Heart left ventricle (tissue), 16 donors: ENCODE measurements at regions not wholly inside any gene's neighbourhood (a gene's known extent, or its start where the extent isn't known, plus 50 kb on each side); places are given as distances from the start of the nearest gene placed in this dataset.
A peak's percentile ranks its signal among the peaks of the same experiment; 100 is the strongest.

ENCODE experiments used
- ATAC-seq, 4 donors: fragments of 200-7000 bp; cut with Tn5 transposase; one replicate each; pipeline ENCODE4 v1.9.1; 2020 to 2022; ENCODE audit warnings: moderate library complexity in 4 of 4, mild to moderate bottlenecking in 3 of 4, moderate number of reproducible peaks in 1 of 4
- DNase-seq, 5 donors: peaks; one replicate each; pipeline ENCODE4 v3.0.0-alpha.2; 2020
- H3K27ac ChIP-seq, 12 donors: fragments of 200-600 bp; sonication (generic) in 4 of 12; one replicate each; pipeline versions ENCODE4 v1.5.0 to v1.8.0; 2016 to 2022; ENCODE audit warnings: mild to moderate bottlenecking in 2 of 12
- H3K27me3 ChIP-seq, 9 donors: fragments of 200-600 bp; sonication (generic) in 2 of 9; one replicate each; pipeline versions ENCODE4 v1.5.1 to v1.8.0; 2016 to 2022; ENCODE audit warnings: mild to moderate bottlenecking in 3 of 9
- H3K36me3 ChIP-seq, 9 donors: fragments of 200-600 bp; sonication (generic) in 2 of 9; one replicate each; pipeline versions ENCODE4 v1.5.0 to v1.8.0; 2018 to 2022; ENCODE audit warnings: mild to moderate bottlenecking in 2 of 9
- H3K4me1 ChIP-seq, 12 donors: fragments of 200-600 bp; sonication (generic) in 4 of 12; one replicate each; pipeline versions ENCODE4 v1.5.0 to v1.8.0; 2016 to 2022; ENCODE audit warnings: mild to moderate bottlenecking in 3 of 12
- H3K4me3 ChIP-seq, 12 donors: fragments of 200-600 bp; sonication (generic) in 4 of 12; one replicate each; pipeline versions ENCODE4 v1.5.0 to v1.8.0; 2017 to 2022; ENCODE audit warnings: mild to moderate bottlenecking in 9 of 12, moderate library complexity in 4 of 12
- H3K9me3 ChIP-seq, 12 donors: fragments of 200-600 bp; sonication (generic) in 4 of 12; one replicate each; pipeline versions ENCODE4 v1.5.0 to v1.8.0; 2016 to 2022; ENCODE audit warnings: mild to moderate bottlenecking in 1 of 12
- POLR2A ChIP-seq, 2 donors: fragments of 450-650 bp; IDR thresholded peaks; one replicate each; pipeline ENCODE4 v1.6.1; 2017; ENCODE audit warnings: antibody characterized with exemption in 2 of 2, mild to moderate bottlenecking in 2 of 2, moderate library complexity in 2 of 2
- WGBS, 4 donors: extraction: QIAGEN DNeasy Blood & Tissue Kit in 2 of 4; methylation state at CpG; one replicate each; pipeline versions ENCODE4 v1.1.5 to v1.1.7; 2013 to 2018; 5-methylcytosine and 5-hydroxymethylcytosine counted together
- intact Hi-C, 10 donors: fragments of 100-400 bp; cut with DNase I; formaldehyde crosslinking; loops; one replicate each; pipeline versions ENCODE4 v1.11.1 to v1.14.2; 2022
- TF ChIP-seq, protein P1 (sequence below), 12 donors: fragments of 200-600 bp; sonication (generic) in 4 of 12; IDR thresholded peaks; one replicate each; pipeline versions ENCODE4 v1.5.0 to v1.8.0; 2018 to 2022; ENCODE audit warnings: antibody characterized with exemption in 12 of 12, mild to moderate bottlenecking in 5 of 12
- donor health status: ischemic (EF 13 %, LVEDD 7.1; RV severe dilation, severe dysfunction).
- donor health status: healthy with polysubstance abuse.
- donor health status: DM: no; HTN: yes; CAD: no.
- donor health status: DM: no; HTN: no; CAD: no.
- donor health status: ischemic (EF 25% LVEDD 6.9; RV normal size, moderate dysfunction).
- donor health status: ischemic (EF 25% LVEDD 5.7; RV mildly dilated, moderate dysfunction).
- donor health status: healthy.
- donor health status: DM: yes; HTN: yes; CAD: no.
- donor health status: ischemic (EF 35%, LVEDD 5.7; RV mildly dilated, moderate dysfunction).
- donor health status: nonischemic (EF 11% LVEDD 7.7; RV severe dilation, severe dysfunction).
- donor health status: DM: yes; HTN: yes; CAD: no.
- donor health status: PGD.
- donor health status: ischemic (EF 29% LVEDD 5.4; RV normal size, mild dysfunction).
- donor health status: nonischemic (EF 23%, LVEDD 6.1; RV moderate dilation, normal function).

- DNase-seq (no peak), ATAC-seq (no peak)
- intact Hi-C loops = no loop called here
- Histone ChIP-seq H3K27ac (no peak overlapping the region), H3K4me3 (no peak overlapping the region), H3K4me1 (peaks cover 0 to 17% (median 4%) of the 10 kb centered on the region in 12 donors), H3K36me3 (no peaks in the 10 kb centered on the region), H3K9me3 (peaks cover 0 to 2% (median 0%) of the 10 kb centered on the region in 12 donors), H3K27me3 (no peaks in the 10 kb centered on the region)
- 71 to 84% (median 76%) methylated on average over 2 of the region's 2 CpGs for WGBS, 4 donors
- TF ChIP-seq, protein P1, sequence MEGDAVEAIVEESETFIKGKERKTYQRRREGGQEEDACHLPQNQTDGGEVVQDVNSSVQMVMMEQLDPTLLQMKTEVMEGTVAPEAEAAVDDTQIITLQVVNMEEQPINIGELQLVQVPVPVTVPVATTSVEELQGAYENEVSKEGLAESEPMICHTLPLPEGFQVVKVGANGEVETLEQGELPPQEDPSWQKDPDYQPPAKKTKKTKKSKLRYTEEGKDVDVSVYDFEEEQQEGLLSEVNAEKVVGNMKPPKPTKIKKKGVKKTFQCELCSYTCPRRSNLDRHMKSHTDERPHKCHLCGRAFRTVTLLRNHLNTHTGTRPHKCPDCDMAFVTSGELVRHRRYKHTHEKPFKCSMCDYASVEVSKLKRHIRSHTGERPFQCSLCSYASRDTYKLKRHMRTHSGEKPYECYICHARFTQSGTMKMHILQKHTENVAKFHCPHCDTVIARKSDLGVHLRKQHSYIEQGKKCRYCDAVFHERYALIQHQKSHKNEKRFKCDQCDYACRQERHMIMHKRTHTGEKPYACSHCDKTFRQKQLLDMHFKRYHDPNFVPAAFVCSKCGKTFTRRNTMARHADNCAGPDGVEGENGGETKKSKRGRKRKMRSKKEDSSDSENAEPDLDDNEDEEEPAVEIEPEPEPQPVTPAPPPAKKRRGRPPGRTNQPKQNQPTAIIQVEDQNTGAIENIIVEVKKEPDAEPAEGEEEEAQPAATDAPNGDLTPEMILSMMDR (IDR thresholded peaks at IDR 0.05) = no peak
- TF ChIP-seq POLR2A (IDR thresholded peaks at IDR 0.05) = no peak
Observed at GRCh38 chr4:79513576-79513975, 105.5 kb upstream of the GK2 start.

DNA sequence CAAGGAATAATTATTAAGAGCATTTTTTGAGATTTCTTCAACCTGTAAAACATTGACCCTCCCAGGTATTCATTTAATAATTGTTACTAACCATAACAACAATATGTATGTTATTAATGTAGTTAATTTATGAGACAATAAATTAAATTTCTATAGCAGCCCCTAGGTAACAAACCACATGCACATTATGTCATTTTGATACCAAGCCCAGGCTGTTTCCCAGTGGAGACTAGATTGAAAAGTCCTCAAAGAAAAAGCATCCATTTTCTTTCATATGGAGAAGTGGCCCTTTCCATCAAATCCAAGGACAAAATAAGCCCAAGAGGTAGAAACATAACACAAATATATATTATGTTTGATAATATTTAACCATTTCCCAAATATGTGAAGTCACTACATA lies 104.3 kb upstream of the GK2 start:
- no peak overlapping the region for H3K4me3 ChIP-seq
- intact Hi-C loops = no loop called here

GRCh38 chr4:79502081-79502480 lies 94.1 kb upstream of the GK2 start:
- Histone ChIP-seq H3K4me1 (peaks cover 0 to 12% (median 0%) of the 10 kb centered on the region in 12 donors), H3K36me3 (no peaks in the 10 kb centered on the region), H3K27me3 (no peaks in the 10 kb centered on the region), H3K9me3 (no peaks in the 10 kb centered on the region), H3K4me3 (no peak overlapping the region), H3K27ac (no peak overlapping the region)
- ATAC-seq (no peak), DNase-seq (no peak)
- intact Hi-C loops = no loop called here
- TF ChIP-seq, protein P1 (IDR thresholded peaks at IDR 0.05) = no peak
- TF ChIP-seq POLR2A (IDR thresholded peaks at IDR 0.05) = no peak

More for the DNA sequence above, 104.3 kb upstream of the GK2 start:
- Histone ChIP-seq H3K27me3 (no peaks in the 10 kb centered on the region), H3K9me3 (peaks cover 0 to under 1% (median 0%) of the 10 kb centered on the region in 12 donors), H3K4me1 (peaks cover 0 to 17% (median 4%) of the 10 kb centered on the region in 12 donors), H3K27ac (no peak overlapping the region), H3K36me3 (no peaks in the 10 kb centered on the region)
- TF ChIP-seq POLR2A (IDR thresholded peaks at IDR 0.05) = no peak
- TF ChIP-seq, protein P1 (IDR thresholded peaks at IDR 0.05) = no peak
- no peak for DNase-seq
- no peak for ATAC-seq

- H3K9me3 ChIP-seq = no peaks in the 10 kb centered on the region
- H3K4me1 ChIP-seq = peaks cover 0 to 5% (median 0%) of the 10 kb centered on the region in 12 donors
- H3K4me3 ChIP-seq = peak overlapping the region in 6 of 12 donors; percentile 1 to 48 (median 24)
- no peak for TF ChIP-seq POLR2A (IDR thresholded peaks at IDR 0.05)
- TF ChIP-seq, protein P1 (IDR thresholded peaks at IDR 0.05) = no peak
- ATAC-seq (no peak), DNase-seq (no peak)
- 53 to 68% (median 55%) methylated on average over 1 of the region's 1 CpG for WGBS, 4 donors
- H3K27me3 ChIP-seq = no peaks in the 10 kb centered on the region
- H3K27ac ChIP-seq = no peak overlapping the region
- H3K36me3 ChIP-seq = no peaks in the 10 kb centered on the region
- intact Hi-C loops = no loop called here
Observed at GRCh38 chr4:79498282-79498681, 90.3 kb upstream of the GK2 start.
